WERI-Rb-1 (cell line): ENCODE measurements at regions not wholly inside any gene's neighbourhood (a gene's known extent, or its start where the extent isn't known, plus 50 kb on each side); places are given as distances from the start of the nearest gene placed in this dataset.

Experiments used
- DNase-seq: peaks from one replicate; pipeline ENCODE4 v3.0.0-alpha.2; 2020
- H3K27ac ChIP-seq: fragments of 250-450 bp; sonication (Bioruptor Pico); 2 replicates; pipeline ENCODE4 v1.5.1; 2020; ENCODE audit warnings: mild to moderate bottlenecking, moderate library complexity
- H3K27me3 ChIP-seq: fragments of 250-450 bp; sonication (Bioruptor Pico); 2 replicates; pipeline ENCODE4 v1.5.1; 2021; ENCODE audit warnings: mild to moderate bottlenecking, low read depth, moderate library complexity; ENCODE audit not compliant: insufficient read depth, severe bottlenecking
- H3K36me3 ChIP-seq: fragments of 250-450 bp; sonication (Bioruptor Pico); 2 replicates; pipeline ENCODE4 v1.5.1; 2020; ENCODE audit warnings: mild to moderate bottlenecking, moderate library complexity
- H3K4me3 ChIP-seq: 2 replicates; pipeline ENCODE4 v1.5.1; 2011; ENCODE audit warnings: low read depth, mild to moderate bottlenecking, control low read depth, low read length
- H3K9me3 ChIP-seq: fragments of 250-450 bp; sonication (Bioruptor Pico); 2 replicates; pipeline ENCODE4 v1.5.1; 2021; ENCODE audit warnings: mild to moderate bottlenecking, moderate library complexity; ENCODE audit not compliant: severe bottlenecking
- TF ChIP-seq, protein P1 (sequence below): IDR thresholded peaks from 2 replicates; pipeline ENCODE4 v1.5.1; 2011; ENCODE audit warnings: low read depth, mild to moderate bottlenecking, control low read depth, inconsistent platforms, low read length

DNA sequence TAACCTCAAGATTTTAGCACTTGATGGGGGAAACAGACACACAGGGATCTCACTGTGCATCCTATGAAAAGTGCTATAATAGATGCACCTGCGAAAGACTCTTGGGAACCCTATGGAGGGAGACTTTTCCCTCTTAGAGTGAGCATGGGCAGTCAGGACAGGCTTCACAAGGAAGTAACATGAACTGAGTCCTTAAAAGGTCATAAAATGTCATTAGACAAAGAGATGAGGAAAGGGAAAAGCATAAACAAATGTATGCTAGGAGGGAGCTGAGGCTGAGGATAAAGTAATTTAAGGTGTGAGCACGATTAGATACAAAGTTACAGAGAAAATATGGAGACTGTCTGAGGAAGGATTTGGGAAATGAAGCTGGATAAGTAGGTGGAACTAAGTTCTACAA, 60.6 kb upstream of the MIER3 start:
- Histone ChIP-seq H3K27ac (no peak overlapping the region), H3K36me3 (no peaks in the 10 kb centered on the region), H3K4me3 (no peak overlapping the region), H3K27me3 (no peaks in the 10 kb centered on the region), H3K9me3 (no peaks in the 10 kb centered on the region)
- TF ChIP-seq, protein P1, sequence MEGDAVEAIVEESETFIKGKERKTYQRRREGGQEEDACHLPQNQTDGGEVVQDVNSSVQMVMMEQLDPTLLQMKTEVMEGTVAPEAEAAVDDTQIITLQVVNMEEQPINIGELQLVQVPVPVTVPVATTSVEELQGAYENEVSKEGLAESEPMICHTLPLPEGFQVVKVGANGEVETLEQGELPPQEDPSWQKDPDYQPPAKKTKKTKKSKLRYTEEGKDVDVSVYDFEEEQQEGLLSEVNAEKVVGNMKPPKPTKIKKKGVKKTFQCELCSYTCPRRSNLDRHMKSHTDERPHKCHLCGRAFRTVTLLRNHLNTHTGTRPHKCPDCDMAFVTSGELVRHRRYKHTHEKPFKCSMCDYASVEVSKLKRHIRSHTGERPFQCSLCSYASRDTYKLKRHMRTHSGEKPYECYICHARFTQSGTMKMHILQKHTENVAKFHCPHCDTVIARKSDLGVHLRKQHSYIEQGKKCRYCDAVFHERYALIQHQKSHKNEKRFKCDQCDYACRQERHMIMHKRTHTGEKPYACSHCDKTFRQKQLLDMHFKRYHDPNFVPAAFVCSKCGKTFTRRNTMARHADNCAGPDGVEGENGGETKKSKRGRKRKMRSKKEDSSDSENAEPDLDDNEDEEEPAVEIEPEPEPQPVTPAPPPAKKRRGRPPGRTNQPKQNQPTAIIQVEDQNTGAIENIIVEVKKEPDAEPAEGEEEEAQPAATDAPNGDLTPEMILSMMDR, result no peak
- no peak for DNase-seq

DNA sequence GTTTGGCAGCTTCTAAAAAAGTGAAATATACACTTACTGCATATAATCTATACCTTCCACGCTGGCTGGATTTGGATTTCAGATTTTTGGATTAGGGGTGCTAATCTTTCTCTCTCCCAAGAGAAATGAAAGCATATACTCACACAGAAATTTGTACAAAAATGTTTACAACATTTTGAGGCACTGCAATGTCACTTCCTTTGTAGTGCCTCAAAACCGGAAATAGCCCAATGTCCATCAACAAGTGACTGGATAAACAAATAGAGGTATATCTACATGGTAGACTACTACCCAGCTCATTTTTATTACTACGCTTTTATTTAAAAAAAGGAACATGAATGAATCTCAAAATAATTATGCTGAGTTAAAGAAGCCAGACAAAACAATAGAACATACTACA, 74.0 kb upstream of the MIER3 start:
- TF ChIP-seq, protein P1, result no peak
- H3K36me3 ChIP-seq, result no peaks in the 10 kb centered on the region
- H3K4me3 ChIP-seq, result no peak overlapping the region
- no peak overlapping the region for H3K27ac ChIP-seq
- H3K9me3 ChIP-seq, result no peaks in the 10 kb centered on the region
- DNase-seq, result no peak
- H3K27me3 ChIP-seq, result no peaks in the 10 kb centered on the region

DNA sequence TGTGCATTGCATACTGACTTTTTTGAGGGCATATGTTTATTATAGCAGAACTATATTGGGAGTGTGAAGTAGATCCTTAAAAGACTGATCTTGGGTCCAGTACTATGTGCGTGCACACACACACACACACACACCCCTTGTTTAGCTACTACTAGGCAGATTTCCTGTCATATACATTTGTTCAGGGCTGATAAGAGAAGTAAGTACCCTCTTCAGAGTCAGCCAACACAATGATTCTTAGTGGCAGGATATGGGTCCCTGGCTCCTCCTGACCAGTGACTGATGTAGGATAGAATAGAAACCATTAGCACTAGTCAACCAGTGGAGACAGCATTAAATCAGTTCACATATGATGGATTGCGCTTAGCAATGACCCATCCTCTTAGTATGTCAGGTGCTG, 76.2 kb upstream of the MIER3 start:
- no peak for DNase-seq
- TF ChIP-seq, protein P1, result no peak
- H3K9me3 ChIP-seq, result no peaks in the 10 kb centered on the region
- H3K4me3 ChIP-seq, result no peak overlapping the region
- no peaks in the 10 kb centered on the region for H3K27me3 ChIP-seq
- H3K36me3 ChIP-seq, result no peaks in the 10 kb centered on the region
- H3K27ac ChIP-seq, result no peak overlapping the region

DNA sequence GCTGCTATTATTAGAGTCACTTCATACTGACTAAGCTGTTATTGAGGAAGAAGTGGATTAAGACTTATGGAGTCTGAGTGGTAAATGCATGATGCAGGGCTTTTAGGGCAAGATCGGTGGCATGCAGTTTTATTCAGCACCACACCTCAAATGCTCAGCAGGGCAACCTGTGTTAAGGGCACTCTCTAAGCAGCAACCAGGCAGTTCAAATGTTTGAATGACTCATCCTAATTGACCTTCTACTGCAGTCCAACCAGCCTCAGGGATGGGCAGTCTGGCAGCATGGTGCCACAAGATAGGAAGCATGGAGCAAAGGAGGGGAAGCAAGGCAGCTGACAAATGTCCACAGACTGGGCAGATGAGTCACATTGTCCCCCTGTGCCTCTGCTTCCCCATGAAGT, 80.2 kb upstream of the MIER3 start:
- no peaks in the 10 kb centered on the region for H3K9me3 ChIP-seq
- TF ChIP-seq, protein P1, result no peak
- H3K36me3 ChIP-seq, result no peaks in the 10 kb centered on the region
- no peak overlapping the region for H3K4me3 ChIP-seq
- DNase-seq, result no peak
- no peaks in the 10 kb centered on the region for H3K27me3 ChIP-seq
- no peak overlapping the region for H3K27ac ChIP-seq

DNA sequence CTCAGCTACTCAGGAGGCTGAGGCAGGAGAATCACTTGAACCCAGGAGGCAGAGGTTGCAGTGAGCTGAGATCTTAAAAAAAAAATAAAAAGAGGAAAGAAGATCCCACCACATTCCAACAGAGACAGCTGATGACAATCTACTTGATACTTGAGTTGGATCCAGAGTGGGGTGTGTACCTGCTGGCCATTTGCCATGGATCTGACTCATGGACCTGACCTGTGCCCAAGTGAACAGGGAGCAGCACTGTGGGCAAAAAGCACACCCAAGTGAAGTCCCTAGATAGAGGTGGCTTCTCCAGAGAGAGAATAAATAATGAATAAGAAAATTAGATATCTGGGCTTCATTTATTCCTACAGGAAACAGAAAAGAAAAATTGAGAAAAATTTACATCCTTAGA, 81.2 kb upstream of the MIER3 start:
- DNase-seq, result no peak
- Histone ChIP-seq H3K36me3 (no peaks in the 10 kb centered on the region), H3K27me3 (no peaks in the 10 kb centered on the region), H3K4me3 (no peak overlapping the region), H3K9me3 (no peaks in the 10 kb centered on the region), H3K27ac (no peak overlapping the region)
- TF ChIP-seq, protein P1, result no peak

DNA sequence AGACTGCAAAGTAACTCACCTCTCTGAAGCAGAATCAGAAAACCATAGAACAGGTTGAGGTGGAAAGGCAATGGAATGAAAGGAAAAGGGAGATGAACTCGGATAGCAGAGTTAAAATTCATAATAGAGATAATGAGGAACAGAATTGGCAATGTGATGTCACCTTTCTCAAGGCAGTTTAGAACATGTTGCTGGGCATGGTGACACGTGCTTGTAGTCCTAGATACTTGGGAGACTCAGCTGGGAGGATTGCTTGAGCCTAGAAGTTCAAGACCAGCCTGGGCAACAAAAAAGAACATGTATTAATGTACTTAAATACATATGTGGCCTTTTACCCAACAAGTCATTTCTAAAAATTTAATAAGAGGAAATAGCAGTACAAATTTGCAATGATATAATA, 81.6 kb upstream of the MIER3 start:
- TF ChIP-seq, protein P1, result no peak
- no peak for DNase-seq
- no peaks in the 10 kb centered on the region for H3K27me3 ChIP-seq
- no peaks in the 10 kb centered on the region for H3K9me3 ChIP-seq
- H3K36me3 ChIP-seq, result no peaks in the 10 kb centered on the region
- H3K4me3 ChIP-seq, result no peak overlapping the region
- H3K27ac ChIP-seq, result no peak overlapping the region
